Activated CD4-positive, alpha-beta memory T cell treated with anti-CD3 and anti-CD28 coated beads, Interleukin-2, amount 10 ng/mL, durations not matched to agents 7 days and 5 days (primary cell): ENCODE measurements at regions not wholly inside any gene's neighbourhood (a gene's known extent, or its start where the extent isn't known, plus 50 kb on each side); places are given as distances from the start of the nearest gene placed in this dataset.

ENCODE experiments used
- CTCF ChIA-PET: fragments of 350-600 bp; sonication (Branson Sonifier 250); formaldehyde crosslinking; loops from one replicate; lab custom pipeline; 2021; ENCODE audit warnings: antibody characterized with exemption, inconsistent platforms; lab: Charles Lee
- POLR2A ChIA-PET: fragments of 350-600 bp; sonication (Branson Sonifier 250); formaldehyde crosslinking; loops from one replicate; lab custom pipeline; 2021; ENCODE audit warnings: antibody characterized with exemption; lab: Charles Lee
- DNase-seq: peaks from one replicate; pipeline ENCODE4 v3.0.0-alpha.2; 2020
- H3K27ac Mint-ChIP-seq: one replicate; pipeline ENCODE4 v1.8.0; 2021; ENCODE audit warnings: mild to moderate bottlenecking, mixed read lengths
- H3K27me3 Mint-ChIP-seq: one replicate; pipeline ENCODE4 v1.8.0; 2021; ENCODE audit warnings: mixed read lengths
- H3K36me3 Mint-ChIP-seq: one replicate; pipeline ENCODE4 v1.8.0; 2021; ENCODE audit warnings: low read depth, mixed read lengths
- H3K4me1 Mint-ChIP-seq: one replicate; pipeline ENCODE4 v1.8.0; 2021; ENCODE audit warnings: mixed read lengths
- H3K4me3 Mint-ChIP-seq: one replicate; pipeline ENCODE4 v1.8.0; 2021; ENCODE audit warnings: mild to moderate bottlenecking, mixed read lengths
- H3K9me3 Mint-ChIP-seq: one replicate; pipeline ENCODE4 v1.8.0; 2021; ENCODE audit warnings: mixed read lengths

DNA sequence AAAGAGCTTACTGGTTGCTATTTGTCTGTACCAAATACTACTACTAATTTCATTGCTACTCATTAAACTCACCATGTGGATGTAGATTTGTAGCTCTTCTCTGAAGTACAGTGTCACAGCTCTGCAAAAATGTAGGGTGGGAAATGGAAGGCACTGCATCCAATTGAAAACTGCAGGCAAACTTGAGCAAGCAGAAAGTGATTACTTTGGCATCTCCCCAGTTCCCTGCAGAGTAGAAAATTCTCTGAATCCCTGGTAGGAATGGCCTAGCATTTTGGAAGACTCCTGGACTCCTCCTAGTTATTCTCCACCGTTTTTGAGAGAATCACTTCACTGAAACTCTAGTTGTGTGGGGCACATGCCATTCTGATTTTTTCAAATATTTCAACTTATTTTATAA, 239.1 kb downstream of the DIO2 start:
- H3K27me3 Mint-ChIP-seq, result no peaks in the 10 kb centered on the region
- POLR2A ChIA-PET, result no interaction called here

DNA sequence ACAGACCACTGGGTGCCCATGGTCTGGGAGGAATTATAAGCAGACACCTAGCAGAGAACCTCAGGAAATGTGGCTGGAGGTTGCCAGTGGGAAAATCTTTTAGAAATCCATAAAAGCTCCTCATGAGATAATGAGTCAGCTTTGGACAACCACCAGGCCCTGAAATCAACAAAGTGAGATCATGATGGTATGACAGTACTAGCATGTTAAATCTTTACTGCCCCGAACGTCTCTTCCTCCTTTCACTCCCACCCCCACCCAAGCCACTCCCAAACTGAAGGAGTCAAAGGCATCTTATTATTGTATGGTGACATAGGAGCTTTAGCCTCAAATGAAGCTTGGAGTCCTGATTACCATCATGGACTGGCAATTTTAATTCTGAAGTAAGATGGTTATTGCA, 240.0 kb downstream of the DIO2 start:
- no peaks in the 10 kb centered on the region for H3K27me3 Mint-ChIP-seq
- no peaks in the 10 kb centered on the region for H3K4me1 Mint-ChIP-seq
- no peak overlapping the region for H3K27ac Mint-ChIP-seq
- POLR2A ChIA-PET, result no interaction called here
- no peak overlapping the region for H3K4me3 Mint-ChIP-seq
- CTCF ChIA-PET, result interaction anchor here (0.6 to 1.2 kb wide), 2 partner anchors 12 to 490 kb away, joined by 3 read pairs; no protein-coding TSS in a partner anchor
- DNase-seq, result no peak
- H3K9me3 Mint-ChIP-seq, result peaks cover 11% of the 10 kb centered on the region
- H3K36me3 Mint-ChIP-seq, result no peaks in the 10 kb centered on the region

More for the DNA sequence above, 239.1 kb downstream of the DIO2 start:
- Mint-ChIP-seq H3K36me3 (no peaks in the 10 kb centered on the region), H3K27ac (no peak overlapping the region), H3K4me3 (no peak overlapping the region), H3K9me3 (peaks cover 8% of the 10 kb centered on the region), H3K4me1 (no peaks in the 10 kb centered on the region)
- DNase-seq, result no peak
- CTCF ChIA-PET, result no interaction called here

DNA sequence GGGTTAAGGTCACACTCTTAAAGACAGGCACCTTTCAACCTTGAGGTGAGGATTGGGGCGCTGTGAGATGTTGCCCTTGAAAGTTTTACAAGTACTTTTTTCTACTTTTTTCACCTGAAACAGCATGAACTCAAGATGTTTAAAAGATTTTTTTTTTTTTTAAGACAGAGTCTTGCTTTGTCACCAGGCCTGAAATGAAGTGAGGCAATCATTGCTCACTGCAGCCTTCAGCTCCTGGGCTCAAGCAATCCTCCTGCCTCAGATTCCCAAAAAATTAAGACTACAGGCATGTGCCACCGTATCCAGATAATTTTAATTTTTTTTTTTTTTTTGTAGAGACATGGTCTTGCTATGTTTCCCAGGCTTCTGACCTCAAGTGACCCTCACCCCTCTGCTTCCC, 243.9 kb downstream of the DIO2 start:
- CTCF ChIA-PET, result interaction anchor here (0.7 kb wide), 2 partner anchors 220 to 340 kb away, joined by 3 read pairs; no protein-coding TSS in a partner anchor
- H3K27me3 Mint-ChIP-seq, result no peaks in the 10 kb centered on the region
- H3K4me1 Mint-ChIP-seq, result no peaks in the 10 kb centered on the region
- DNase-seq, result no peak
- POLR2A ChIA-PET, result no interaction called here
- no peaks in the 10 kb centered on the region for H3K36me3 Mint-ChIP-seq
- H3K4me3 Mint-ChIP-seq, result no peak overlapping the region
- no peak overlapping the region for H3K27ac Mint-ChIP-seq
- peaks cover 9% of the 10 kb centered on the region for H3K9me3 Mint-ChIP-seq

DNA sequence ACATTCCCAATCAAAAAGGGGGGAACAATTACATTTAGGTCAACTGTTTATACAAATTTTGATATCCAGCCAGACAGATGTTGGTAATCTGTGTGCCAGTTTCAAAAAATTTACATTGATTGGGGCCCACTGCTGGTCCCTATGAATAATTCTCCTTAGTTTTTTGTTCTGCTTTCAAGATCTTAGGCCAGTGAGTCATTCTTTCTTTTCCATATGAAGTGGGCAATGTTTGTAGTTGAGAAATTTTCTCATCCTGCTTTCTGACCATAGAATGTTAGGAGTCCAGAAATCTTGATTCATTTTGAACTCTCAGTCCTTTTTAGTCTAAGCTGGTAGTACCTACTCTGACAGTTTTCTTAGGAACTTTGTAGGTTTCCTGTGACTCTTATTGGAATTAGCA, 244.3 kb downstream of the DIO2 start:
- no peaks in the 10 kb centered on the region for H3K27me3 Mint-ChIP-seq
- H3K27ac Mint-ChIP-seq, result no peak overlapping the region
- no peak for DNase-seq
- H3K9me3 Mint-ChIP-seq, result peaks cover 9% of the 10 kb centered on the region
- POLR2A ChIA-PET, result no interaction called here
- CTCF ChIA-PET, result interaction anchor here (0.7 kb wide), 1 partner anchor 340 kb away, joined by 3 read pairs; no protein-coding TSS in a partner anchor
- H3K4me1 Mint-ChIP-seq, result no peaks in the 10 kb centered on the region
- H3K36me3 Mint-ChIP-seq, result no peaks in the 10 kb centered on the region
- no peak overlapping the region for H3K4me3 Mint-ChIP-seq

DNA sequence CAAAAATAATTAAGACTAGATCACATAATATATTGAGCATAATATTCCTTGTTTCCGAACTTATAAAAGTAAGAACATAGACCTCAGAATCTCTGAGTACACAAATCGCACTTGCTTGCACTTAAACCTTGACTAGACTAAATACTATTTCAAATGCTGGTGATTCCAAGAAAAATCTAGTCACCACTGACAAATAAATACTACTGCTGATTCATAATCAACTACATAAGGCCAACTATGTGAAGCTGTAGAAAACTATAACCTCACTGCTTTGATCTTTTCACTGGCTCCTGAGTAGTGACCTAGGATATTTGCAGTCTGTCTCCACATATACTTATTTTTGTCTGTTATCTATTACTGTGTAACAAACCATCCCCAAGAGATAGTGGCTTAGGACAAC, 245.4 kb downstream of the DIO2 start:
- ChIA-PET POLR2A (no interaction called here), CTCF (no interaction called here)
- H3K4me1 Mint-ChIP-seq, result no peaks in the 10 kb centered on the region
- H3K27ac Mint-ChIP-seq, result no peak overlapping the region
- no peak for DNase-seq
- H3K36me3 Mint-ChIP-seq, result no peaks in the 10 kb centered on the region
- H3K27me3 Mint-ChIP-seq, result no peaks in the 10 kb centered on the region
- H3K9me3 Mint-ChIP-seq, result peaks cover 9% of the 10 kb centered on the region
- no peak overlapping the region for H3K4me3 Mint-ChIP-seq

DNA sequence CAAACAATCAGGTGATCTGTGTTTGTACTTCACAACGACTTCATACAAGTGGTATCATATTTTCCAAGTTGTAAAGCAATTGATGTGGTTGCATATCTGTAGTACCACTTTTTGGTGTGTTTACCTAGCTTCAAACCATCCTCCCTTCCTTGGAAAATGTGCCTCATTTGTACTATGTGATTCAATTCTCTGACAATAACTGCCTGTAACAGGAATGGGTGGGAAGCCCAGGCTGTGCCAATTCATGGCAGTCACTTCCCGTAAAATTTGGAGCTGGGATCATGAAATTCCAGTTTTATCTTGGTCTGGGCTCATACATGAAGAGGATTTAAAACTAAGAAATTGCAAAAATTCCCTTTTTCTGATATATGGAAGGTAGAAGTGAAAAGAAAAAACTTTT, 250.1 kb downstream of the DIO2 start:
- Mint-ChIP-seq H3K4me1 (no peaks in the 10 kb centered on the region), H3K4me3 (no peak overlapping the region), H3K9me3 (peaks cover 4% of the 10 kb centered on the region), H3K27me3 (no peaks in the 10 kb centered on the region), H3K27ac (no peak overlapping the region), H3K36me3 (no peaks in the 10 kb centered on the region)
- no peak for DNase-seq
- CTCF ChIA-PET, result no interaction called here
- POLR2A ChIA-PET, result no interaction called here

DNA sequence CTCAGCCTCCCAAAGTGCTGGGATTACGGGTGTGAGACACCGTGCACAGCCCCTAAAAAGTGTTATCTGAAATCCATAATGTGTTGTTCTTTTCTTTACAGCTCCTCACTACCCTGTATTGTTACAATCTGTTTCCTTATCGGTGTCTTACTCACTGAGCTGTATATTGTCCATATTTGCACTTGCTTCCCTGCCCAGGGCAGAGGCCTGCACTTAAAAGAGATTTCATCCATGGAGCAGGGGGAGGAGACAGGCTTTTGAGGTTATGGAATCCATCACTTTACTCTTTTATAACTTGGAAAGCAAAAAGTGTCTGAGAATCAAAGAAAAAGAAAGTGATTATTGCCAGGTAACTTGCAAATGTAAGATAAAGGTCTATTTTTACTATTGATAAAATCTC, 251.0 kb downstream of the DIO2 start:
- Mint-ChIP-seq H3K27ac (no peak overlapping the region), H3K9me3 (peaks cover 7% of the 10 kb centered on the region), H3K36me3 (no peaks in the 10 kb centered on the region), H3K27me3 (no peaks in the 10 kb centered on the region), H3K4me3 (no peak overlapping the region), H3K4me1 (no peaks in the 10 kb centered on the region)
- ChIA-PET CTCF (interaction anchor here (1.0 kb wide), 1 partner anchor 11 kb away, joined by 3 read pairs; no protein-coding TSS in a partner anchor), POLR2A (no interaction called here)
- no peak for DNase-seq

DNA sequence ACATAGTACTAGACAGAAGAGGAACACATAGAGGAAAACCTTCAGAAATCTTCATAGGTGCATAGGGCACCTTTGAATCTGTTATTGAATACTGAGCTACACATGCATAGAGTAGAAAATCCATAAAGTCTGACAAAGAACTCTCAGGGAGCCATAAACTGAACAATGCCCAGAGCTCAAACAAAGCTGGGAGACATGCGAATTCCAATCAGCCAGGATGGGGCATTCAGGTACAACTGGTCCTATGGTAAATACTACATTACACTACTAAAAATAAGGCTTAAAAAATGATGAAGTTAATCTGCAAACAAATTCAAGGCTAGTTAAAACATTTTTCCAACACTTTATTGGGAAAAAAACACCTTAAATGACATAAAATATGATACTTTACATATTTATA, 259.7 kb downstream of the DIO2 start:
- Mint-ChIP-seq H3K4me1 (no peaks in the 10 kb centered on the region), H3K36me3 (no peaks in the 10 kb centered on the region), H3K27me3 (no peaks in the 10 kb centered on the region), H3K4me3 (no peak overlapping the region), H3K9me3 (peaks cover 15% of the 10 kb centered on the region), H3K27ac (no peak overlapping the region)
- ChIA-PET CTCF (no interaction called here), POLR2A (no interaction called here)
- DNase-seq, result no peak

DNA sequence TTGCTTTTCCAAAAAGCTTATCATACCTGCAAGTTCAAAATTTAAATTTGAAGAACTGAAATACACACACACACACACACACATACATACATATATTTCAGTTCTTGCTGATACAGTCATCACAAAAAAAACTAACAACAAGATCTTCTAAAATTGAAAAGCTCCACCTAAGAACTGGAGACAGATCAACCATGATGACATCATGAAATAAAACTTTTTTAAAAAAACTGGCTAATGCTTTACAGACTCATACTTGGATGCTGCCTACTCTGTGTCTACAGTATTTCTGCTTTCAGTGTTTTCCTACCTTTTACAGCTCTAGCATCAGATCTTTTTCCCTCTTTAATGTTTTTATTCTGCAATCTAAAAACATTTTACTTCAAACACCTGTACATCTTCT, 261.4 kb downstream of the DIO2 start:
- no peaks in the 10 kb centered on the region for H3K27me3 Mint-ChIP-seq
- no peak overlapping the region for H3K27ac Mint-ChIP-seq
- H3K4me3 Mint-ChIP-seq, result no peak overlapping the region
- CTCF ChIA-PET, result no interaction called here
- peaks cover 6% of the 10 kb centered on the region for H3K9me3 Mint-ChIP-seq
- no peaks in the 10 kb centered on the region for H3K36me3 Mint-ChIP-seq
- no peak for DNase-seq
- H3K4me1 Mint-ChIP-seq, result no peaks in the 10 kb centered on the region
- POLR2A ChIA-PET, result no interaction called here

DNA sequence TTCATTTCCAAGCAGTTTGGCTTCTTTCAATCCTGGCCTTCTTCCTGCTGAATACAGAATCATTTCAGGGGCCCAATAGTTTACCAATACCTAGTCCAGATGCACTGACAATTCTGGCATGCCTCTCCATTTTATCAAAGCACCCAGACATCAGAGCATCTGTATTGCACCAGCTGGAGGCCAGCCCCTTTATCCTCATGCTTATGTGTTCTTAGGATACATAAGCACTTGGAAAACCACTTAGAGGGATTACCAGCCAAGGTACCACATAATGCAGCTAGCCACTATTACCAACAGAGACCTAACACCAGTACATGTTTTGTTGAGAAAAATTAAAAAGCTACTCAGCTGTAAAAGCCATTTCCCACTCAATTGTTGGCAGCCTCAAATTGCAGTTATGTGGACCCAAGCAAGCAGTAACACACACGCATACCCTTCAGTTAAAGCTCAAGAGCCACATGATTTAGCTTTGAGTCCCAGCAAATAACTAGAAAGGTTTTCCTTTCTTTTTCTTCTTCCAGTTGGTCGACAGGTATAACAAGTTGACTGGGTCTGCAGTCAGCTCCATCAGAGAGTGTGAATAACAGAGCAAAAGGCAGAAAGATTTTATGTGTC, 263.8 kb downstream of the DIO2 start:
- H3K4me3 Mint-ChIP-seq, result no peak overlapping the region
- CTCF ChIA-PET, result no interaction called here

DNA sequence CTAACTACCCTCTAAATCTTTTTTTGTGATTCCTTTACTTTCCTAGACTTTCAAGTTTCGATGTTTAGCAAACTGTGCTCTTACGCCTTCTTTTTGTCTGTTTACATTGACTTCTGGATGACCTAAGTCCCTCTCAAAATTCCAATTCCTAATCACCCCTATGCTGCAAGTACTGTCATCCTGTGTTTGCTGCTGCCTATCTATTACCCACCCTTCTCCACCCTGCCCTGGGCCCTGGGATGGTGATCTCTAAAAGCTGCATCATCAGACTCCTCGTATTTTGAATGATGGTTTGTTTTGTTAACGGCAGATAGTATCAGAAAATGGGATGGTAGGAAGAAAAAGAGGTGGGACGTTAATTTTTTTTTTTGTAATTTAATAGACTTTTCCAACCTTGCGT, 272.1 kb downstream of the DIO2 start:
- H3K4me1 Mint-ChIP-seq, result no peaks in the 10 kb centered on the region
- POLR2A ChIA-PET, result no interaction called here

More for the DNA sequence above, 263.8 kb downstream of the DIO2 start:
- Mint-ChIP-seq H3K9me3 (peaks cover 12% of the 10 kb centered on the region), H3K4me1 (no peaks in the 10 kb centered on the region), H3K27ac (no peak overlapping the region), H3K27me3 (no peaks in the 10 kb centered on the region), H3K36me3 (no peaks in the 10 kb centered on the region)
- no peak for DNase-seq
- POLR2A ChIA-PET, result no interaction called here

DNA sequence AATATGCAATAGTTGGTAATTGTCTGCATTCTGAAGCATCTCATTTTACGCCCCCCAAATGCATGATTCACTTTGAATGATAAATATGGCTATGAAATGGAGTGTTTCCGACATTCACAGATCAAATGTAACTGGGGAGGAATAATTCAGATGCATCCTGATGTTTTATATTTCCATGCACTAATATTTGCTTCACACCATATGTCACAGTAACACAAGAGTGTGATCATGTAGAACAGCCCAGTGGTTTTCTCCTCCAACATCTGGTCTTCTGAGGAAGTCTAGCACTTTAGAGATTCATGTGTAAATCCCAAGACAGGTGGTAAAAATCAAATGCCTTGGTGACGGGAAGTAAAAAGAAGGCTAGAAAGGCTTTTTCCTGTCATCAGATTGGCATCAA, 273.1 kb downstream of the DIO2 start:
- CTCF ChIA-PET, result no interaction called here
- H3K4me1 Mint-ChIP-seq, result no peaks in the 10 kb centered on the region
- peaks cover 11% of the 10 kb centered on the region for H3K9me3 Mint-ChIP-seq
- no peak overlapping the region for H3K27ac Mint-ChIP-seq
- POLR2A ChIA-PET, result no interaction called here
- H3K27me3 Mint-ChIP-seq, result no peaks in the 10 kb centered on the region
- no peak overlapping the region for H3K4me3 Mint-ChIP-seq
- H3K36me3 Mint-ChIP-seq, result no peaks in the 10 kb centered on the region
- DNase-seq, result no peak

More for the DNA sequence above, 272.1 kb downstream of the DIO2 start:
- DNase-seq, result no peak
- CTCF ChIA-PET, result no interaction called here
- Mint-ChIP-seq H3K27me3 (no peaks in the 10 kb centered on the region), H3K9me3 (peaks cover 12% of the 10 kb centered on the region), H3K4me3 (no peak overlapping the region), H3K27ac (no peak overlapping the region), H3K36me3 (no peaks in the 10 kb centered on the region)

DNA sequence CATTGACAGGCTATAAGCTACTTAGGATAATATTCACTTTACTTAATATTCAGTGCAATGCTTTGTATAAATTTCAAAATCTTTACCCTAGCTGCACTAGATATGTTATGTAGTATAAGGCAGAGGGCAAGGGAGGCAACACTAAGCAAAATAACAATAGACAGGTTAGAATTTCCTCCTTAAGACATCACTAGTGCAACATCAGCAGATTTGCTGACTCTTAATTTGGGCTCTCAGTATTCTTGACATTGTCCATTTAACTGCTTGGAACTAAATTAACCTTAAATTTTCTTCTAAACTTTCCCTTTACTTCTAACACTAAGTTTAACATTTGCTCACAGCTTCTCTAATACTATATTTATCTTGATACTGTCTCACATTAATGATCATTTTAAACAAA, 273.9 kb downstream of the DIO2 start:
- no peak for DNase-seq
- ChIA-PET CTCF (no interaction called here), POLR2A (no interaction called here)
- Mint-ChIP-seq H3K27me3 (no peaks in the 10 kb centered on the region), H3K27ac (no peak overlapping the region), H3K4me3 (no peak overlapping the region), H3K36me3 (no peaks in the 10 kb centered on the region), H3K9me3 (peaks cover 9% of the 10 kb centered on the region), H3K4me1 (no peaks in the 10 kb centered on the region)

DNA sequence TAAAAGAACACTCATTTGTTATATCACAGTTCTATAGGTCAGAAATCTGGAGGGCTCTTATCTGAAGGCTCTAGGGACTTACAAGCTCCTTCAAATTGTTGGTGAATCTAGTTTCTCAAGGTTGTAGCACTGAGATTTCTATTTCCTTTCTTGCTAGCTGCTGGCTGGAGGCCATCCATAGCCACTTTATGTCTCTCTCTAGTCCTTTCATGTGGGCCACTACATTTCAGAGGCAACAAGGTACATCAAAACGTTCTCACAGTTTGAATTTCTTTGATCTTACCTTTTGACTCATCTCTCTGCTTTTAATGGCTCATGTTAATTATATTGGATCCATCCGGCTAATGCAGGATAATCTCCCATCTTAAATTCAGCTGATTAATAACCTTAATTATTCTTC, 286.8 kb downstream of the DIO2 start:
- Mint-ChIP-seq H3K36me3 (no peaks in the 10 kb centered on the region), H3K4me1 (no peaks in the 10 kb centered on the region), H3K27me3 (no peaks in the 10 kb centered on the region), H3K4me3 (no peak overlapping the region), H3K9me3 (peaks cover 13% of the 10 kb centered on the region), H3K27ac (no peak overlapping the region)
- ChIA-PET CTCF (no interaction called here), POLR2A (no interaction called here)
- DNase-seq, result no peak
